HG02642 (cell line): ENCODE measurements at regions not wholly inside any gene's neighbourhood (a gene's known extent, or its start where the extent isn't known, plus 50 kb on each side); places are given as distances from the start of the nearest gene placed in this dataset.
"Not testable (repeated sequence)": the region's sequence is repeated elsewhere in the genome, so short reads cannot be mapped to it uniquely, and the experiment has no call there.

Source experiments
- ATAC-seq: cut with Tn5 transposase; IDR thresholded peaks from one replicate; pipeline ENCODE4 v1.9.1; 2021; ENCODE audit warnings: mild to moderate bottlenecking; ENCODE audit not compliant: unreplicated experiment, poor library complexity

GRCh38 chr2:81050580-81051095 lies 746.1 kb upstream of the LRRTM1 start:
- no peak for ATAC-seq

- no peak for ATAC-seq
Measured at GRCh38 chr2:81043681-81044080, 739.1 kb upstream of the LRRTM1 start.

GRCh38 chr2:81007104-81007503 lies 702.6 kb upstream of the LRRTM1 start:
- ATAC-seq = no peak

- ATAC-seq = no peak
Measured at GRCh38 chr2:81002906-81003305, 698.4 kb upstream of the LRRTM1 start.

GRCh38 chr2:80987466-80987865 lies 682.9 kb upstream of the LRRTM1 start:
- no peak for ATAC-seq

- ATAC-seq = no peak
Measured at GRCh38 chr2:80969900-80970299, 665.3 kb upstream of the LRRTM1 start.

- ATAC-seq = no peak
Measured at GRCh38 chr2:80968450-80968849, 663.9 kb upstream of the LRRTM1 start.

- ATAC-seq = no peak
Measured at GRCh38 chr2:80947601-80948130, 643.1 kb upstream of the LRRTM1 start.

GRCh38 chr2:80943487-80943886 lies 638.9 kb upstream of the LRRTM1 start:
- no peak for ATAC-seq

- no peak for ATAC-seq
Measured at GRCh38 chr2:80942766-80943165, 638.2 kb upstream of the LRRTM1 start.

- ATAC-seq = no peak
Measured at GRCh38 chr2:80938463-80938862, 633.9 kb upstream of the LRRTM1 start.

- ATAC-seq = not testable (repeated sequence)
Measured at GRCh38 chr2:80931820-80932219, 627.3 kb upstream of the LRRTM1 start.

GRCh38 chr2:80930777-80931176 lies 626.2 kb upstream of the LRRTM1 start:
- no peak for ATAC-seq

GRCh38 chr2:80926168-80926567 lies 621.6 kb upstream of the LRRTM1 start:
- ATAC-seq = no peak

- ATAC-seq = no peak
Measured at GRCh38 chr2:80896576-80896975, 592.0 kb upstream of the LRRTM1 start.

- no peak for ATAC-seq
Measured at GRCh38 chr2:80894486-80894885, 589.9 kb upstream of the LRRTM1 start.

GRCh38 chr2:80893711-80894110 lies 589.2 kb upstream of the LRRTM1 start:
- ATAC-seq = no peak

GRCh38 chr2:80889009-80889408 lies 584.5 kb upstream of the LRRTM1 start:
- no peak for ATAC-seq

- no peak for ATAC-seq
Measured at GRCh38 chr2:80887841-80888378, 583.4 kb upstream of the LRRTM1 start.

- ATAC-seq = no peak
Measured at GRCh38 chr2:80874374-80874773, 569.8 kb upstream of the LRRTM1 start.

- ATAC-seq = no peak
Measured at GRCh38 chr2:80869858-80870438, 565.4 kb upstream of the LRRTM1 start.

GRCh38 chr2:80863147-80863714 lies 558.7 kb upstream of the LRRTM1 start:
- no peak for ATAC-seq
